ENCODE measurements at regions not wholly inside any gene's neighbourhood (a gene's known extent, or its start where the extent isn't known, plus 50 kb on each side); places are given as distances from the start of the nearest gene placed in this dataset.

- Histone ChIP-seq H3K4me1 (ENCODE audit: control insufficient read depth in 2 of 2, insufficient read depth in 2 of 2, low read length in 2 of 2) (peaks cover 0 to 6% of the 10 kb centered on the region in 2 donors), H3K27ac (ENCODE audit: low read length in 2 of 2) (no peak overlapping the region), H3K4me3 (ENCODE audit: control extremely low read depth in 1 of 5, extremely low read depth in 1 of 5, insufficient read depth in 1 of 5, low read depth in 2 of 5, low read length in 4 of 5) (no peak overlapping the region), H3K79me2 (ENCODE audit: control insufficient read depth, insufficient read depth, low read length) (no peaks in the 10 kb centered on the region), H4K20me1 (ENCODE audit: control insufficient read depth, insufficient read depth, low read length, poor library complexity, severe bottlenecking) (no peaks in the 10 kb centered on the region), H3K9ac (ENCODE audit: low read length) (no peak overlapping the region), H3K9me3 (ENCODE audit: control extremely low read depth in 1 of 3, control insufficient read depth in 2 of 3, insufficient read depth in 1 of 3, low read length in 2 of 3) (peaks cover 0 to 8% (median 0%) of the 10 kb centered on the region in 3 donors), H2AFZ (ENCODE audit: insufficient read depth, low read depth, low read length, poor library complexity, severe bottlenecking) (no peak overlapping the region), H3K4me2 (replicated peaks; ENCODE audit: low read depth, low read length, poor library complexity, severe bottlenecking) (no peak overlapping the region), H3K27me3 (replicated peaks in 1 of 4; ENCODE audit: control extremely low read depth in 1 of 4, control insufficient read depth in 3 of 4, insufficient read depth in 4 of 4, low read length in 3 of 4) (no peaks in the 10 kb centered on the region), H3K36me3 (replicated peaks in 1 of 2; ENCODE audit: control extremely low read depth in 1 of 2, control insufficient read depth in 1 of 2, extremely low read depth in 1 of 2, insufficient read depth in 2 of 2, low read length in 1 of 2) (no peaks in the 10 kb centered on the region)
- Mint-ChIP-seq H3K27ac (no peak overlapping the region), H3K9me3 (ENCODE audit: insufficient read depth) (no peaks in the 10 kb centered on the region), H3K4me3 (no peak overlapping the region), H3K27me3 (no peaks in the 10 kb centered on the region), H3K4me1 (peaks cover 10% of the 10 kb centered on the region)
- no peak for TF ChIP-seq EZH2 (IDR thresholded peaks at IDR 0.05; ENCODE audit: borderline replicate concordance, insufficient read depth, low read depth, low read length, poor library complexity, severe bottlenecking)
- TF ChIP-seq CTCF (IDR thresholded peaks at IDR 0.05) = no peak
- intact Hi-C loops (cut with micrococcal nuclease) = no loop called here
- ChIA-PET CTCF (interaction anchor here (1.3 kb wide), 1 partner anchor 9 kb away, joined by 3 read pairs; no protein-coding TSS in a partner anchor), POLR2A (no interaction called here)
- no peak for DNase-seq
- ATAC-seq (ENCODE audit: low read depth) = no peak
- WGBS (ENCODE audit: insufficient coverage) = 87% methylated on average over 17 of the region's 17 CpGs
These were observed 107.8 kb downstream of the CRLF3 start for GRCh38 chr17:30716461-30717290.
